GM19438 (cell line): ENCODE measurements at regions not wholly inside any gene's neighbourhood (a gene's known extent, or its start where the extent isn't known, plus 50 kb on each side); places are given as distances from the start of the nearest gene placed in this dataset.
"Not testable (repeated sequence)": the region's sequence is repeated elsewhere in the genome, so short reads cannot be mapped to it uniquely, and the experiment has no call there.

ENCODE experiments used
- ATAC-seq: cut with Tn5 transposase; IDR thresholded peaks from one replicate; pipeline ENCODE4 v1.9.1; 2021; ENCODE audit warnings: low read depth; ENCODE audit not compliant: unreplicated experiment

- no peak for ATAC-seq
These were observed 344.0 kb upstream of the EPHA5 start for GRCh38 chr4:66014146-66014765.

- ATAC-seq: no peak
These were observed 330.3 kb upstream of the EPHA5 start for GRCh38 chr4:66000510-66001117.

GRCh38 chr4:65999518-65999871 lies 329.2 kb upstream of the EPHA5 start:
- no peak for ATAC-seq

GRCh38 chr4:65998807-65999517 lies 328.7 kb upstream of the EPHA5 start:
- not testable (repeated sequence) for ATAC-seq

- ATAC-seq: no peak
These were observed 312.8 kb upstream of the EPHA5 start for GRCh38 chr4:65983061-65983460.

GRCh38 chr4:65976287-65976686 lies 306.0 kb upstream of the EPHA5 start:
- no peak for ATAC-seq

GRCh38 chr4:65973186-65973585 lies 302.9 kb upstream of the EPHA5 start:
- ATAC-seq: no peak

- no peak for ATAC-seq
These were observed 301.4 kb upstream of the EPHA5 start for GRCh38 chr4:65971686-65972085.

GRCh38 chr4:65968831-65969558 lies 298.7 kb upstream of the EPHA5 start:
- ATAC-seq: no peak

- ATAC-seq: no peak
These were observed 290.5 kb upstream of the EPHA5 start for GRCh38 chr4:65960751-65961150.

- no peak for ATAC-seq
These were observed 284.1 kb upstream of the EPHA5 start for GRCh38 chr4:65954416-65954815.

GRCh38 chr4:65951177-65951576 lies 280.9 kb upstream of the EPHA5 start:
- no peak for ATAC-seq

GRCh38 chr4:65943076-65943475 lies 272.8 kb upstream of the EPHA5 start:
- no peak for ATAC-seq

GRCh38 chr4:65924843-65925242 lies 254.6 kb upstream of the EPHA5 start:
- no peak for ATAC-seq

- no peak for ATAC-seq
These were observed 253.3 kb upstream of the EPHA5 start for GRCh38 chr4:65923616-65924015.

GRCh38 chr4:65921180-65921579 lies 250.9 kb upstream of the EPHA5 start:
- ATAC-seq: no peak

GRCh38 chr4:65918872-65919271 lies 248.6 kb upstream of the EPHA5 start:
- ATAC-seq: no peak

- ATAC-seq: no peak
These were observed 247.9 kb upstream of the EPHA5 start for GRCh38 chr4:65918212-65918611.

GRCh38 chr4:65917486-65917885 lies 247.2 kb upstream of the EPHA5 start:
- no peak for ATAC-seq

GRCh38 chr4:65911720-65912119 lies 241.4 kb upstream of the EPHA5 start:
- ATAC-seq: no peak

- ATAC-seq: no peak
These were observed 223.9 kb upstream of the EPHA5 start for GRCh38 chr4:65893957-65894755.
